Neural progenitor cell (in vitro differentiated cells): ENCODE measurements at regions not wholly inside any gene's neighbourhood (a gene's known extent, or its start where the extent isn't known, plus 50 kb on each side); places are given as distances from the start of the nearest gene placed in this dataset.

Experiments used
- DNase-seq: peaks from one replicate; pipeline ENCODE4 v3.0.0-alpha.2; 2016; ENCODE audit warnings: low spot score
- H2AFZ ChIP-seq: fragments of 200-600 bp; sonication (generic); replicated peaks from 2 replicates; pipeline ENCODE4 v1.6.1; 2016; ENCODE audit warnings: antibody characterized with exemption
- H3F3A ChIP-seq: fragments of 200-600 bp; sonication (generic); 2 replicates; pipeline ENCODE4 v1.6.1; 2016; ENCODE audit warnings: antibody characterized with exemption, low read depth
- H3K27ac ChIP-seq: fragments of 200-600 bp; sonication (generic); 2 replicates; pipeline ENCODE4 v1.5.1; 2016; ENCODE audit warnings: mild to moderate bottlenecking
- H3K27me3 ChIP-seq: fragments of 200-600 bp; sonication (generic); 2 replicates; pipeline ENCODE4 v1.6.1; 2016; ENCODE audit warnings: mild to moderate bottlenecking, moderate library complexity
- H3K36me3 ChIP-seq: fragments of 200-600 bp; sonication (generic); 2 replicates; pipeline ENCODE4 v1.5.1; 2016
- H3K4me1 ChIP-seq: fragments of 200-600 bp; sonication (generic); 2 replicates; pipeline ENCODE4 v1.6.1; 2016; ENCODE audit warnings: mixed run types
- H3K4me2 ChIP-seq: fragments of 200-600 bp; sonication (generic); 2 replicates; pipeline ENCODE4 v1.6.1; 2016
- H3K4me3 ChIP-seq: fragments of 200-600 bp; sonication (generic); 2 replicates; pipeline ENCODE4 v1.5.1; 2016
- H3K79me2 ChIP-seq: fragments of 200-600 bp; sonication (generic); 2 replicates; pipeline ENCODE4 v1.6.1; 2016; ENCODE audit warnings: low read depth
- H3K9ac ChIP-seq: fragments of 200-600 bp; sonication (generic); 2 replicates; pipeline ENCODE4 v1.6.1; 2016
- H3K9me3 ChIP-seq: fragments of 200-600 bp; sonication (generic); 2 replicates; pipeline ENCODE4 v1.5.1; 2016; ENCODE audit warnings: low read depth
- H4K20me1 ChIP-seq: fragments of 200-600 bp; sonication (generic); 2 replicates; pipeline ENCODE4 v1.6.1; 2016; ENCODE audit warnings: low read depth
- H3K27ac Mint-ChIP-seq: 3 replicates; pipeline ENCODE4 v1.8.0; 2021; ENCODE audit warnings: mixed read lengths
- H3K27me3 Mint-ChIP-seq: 2 replicates; pipeline ENCODE4 v1.8.0; 2022; ENCODE audit warnings: low read depth, mild to moderate bottlenecking, inconsistent platforms, moderate library complexity, mixed read lengths; ENCODE audit not compliant: insufficient read depth
- H3K36me3 Mint-ChIP-seq: 3 replicates; pipeline ENCODE4 v1.8.0; 2021; ENCODE audit warnings: mixed read lengths
- H3K4me1 Mint-ChIP-seq: 3 replicates; pipeline ENCODE4 v1.8.0; 2021; ENCODE audit warnings: mixed read lengths
- H3K4me3 Mint-ChIP-seq: 3 replicates; pipeline ENCODE4 v1.8.0; 2021; ENCODE audit warnings: mild to moderate bottlenecking, moderate library complexity, mixed read lengths
- H3K9me3 Mint-ChIP-seq: 3 replicates; pipeline ENCODE4 v1.8.0; 2020; ENCODE audit warnings: mixed read lengths
- CTCF ChIP-seq: fragments of 200-600 bp; sonication (generic); IDR thresholded peaks from 2 replicates; pipeline ENCODE4 v1.5.1; 2017; ENCODE audit warnings: antibody characterized with exemption, mild to moderate bottlenecking
- EZH2 ChIP-seq: fragments of 200-600 bp; sonication (generic); IDR thresholded peaks from 2 replicates; pipeline ENCODE4 v1.6.1; 2017; ENCODE audit warnings: antibody characterized with exemption, mild to moderate bottlenecking, moderate library complexity
- EZH2phosphoT487 ChIP-seq: fragments of 200-600 bp; sonication (generic); IDR thresholded peaks from 2 replicates; pipeline ENCODE4 v1.6.1; 2017; ENCODE audit warnings: antibody characterized with exemption

GRCh38 chr1:162966613-162967012, 102.5 kb upstream of the RGS4 start:
- no peaks in the 10 kb centered on the region for H3K9me3 ChIP-seq
- no peak for DNase-seq
- no peaks in the 10 kb centered on the region for H3K36me3 ChIP-seq
- H3F3A ChIP-seq, result no peaks in the 10 kb centered on the region
- no peak overlapping the region for H3K27ac ChIP-seq
- no peaks in the 10 kb centered on the region for H3K79me2 ChIP-seq
- H3K4me3 Mint-ChIP-seq, result no peak overlapping the region
- H3K27me3 Mint-ChIP-seq, result peaks cover 3% of the 10 kb centered on the region
- no peaks in the 10 kb centered on the region for H3K9me3 Mint-ChIP-seq
- no peaks in the 10 kb centered on the region for H3K4me1 Mint-ChIP-seq
- H3K27me3 ChIP-seq, result no peaks in the 10 kb centered on the region
- H4K20me1 ChIP-seq, result no peaks in the 10 kb centered on the region
- H3K4me3 ChIP-seq, result no peak overlapping the region
- H3K27ac Mint-ChIP-seq, result no peak overlapping the region
- no peak overlapping the region for H3K9ac ChIP-seq
- H3K36me3 Mint-ChIP-seq, result no peaks in the 10 kb centered on the region
- no peaks in the 10 kb centered on the region for H3K4me1 ChIP-seq
- TF ChIP-seq CTCF (no peak), EZH2phosphoT487 (no peak), EZH2 (no peak)
- H2AFZ ChIP-seq, result no peak overlapping the region
- H3K4me2 ChIP-seq, result no peak overlapping the region

DNA sequence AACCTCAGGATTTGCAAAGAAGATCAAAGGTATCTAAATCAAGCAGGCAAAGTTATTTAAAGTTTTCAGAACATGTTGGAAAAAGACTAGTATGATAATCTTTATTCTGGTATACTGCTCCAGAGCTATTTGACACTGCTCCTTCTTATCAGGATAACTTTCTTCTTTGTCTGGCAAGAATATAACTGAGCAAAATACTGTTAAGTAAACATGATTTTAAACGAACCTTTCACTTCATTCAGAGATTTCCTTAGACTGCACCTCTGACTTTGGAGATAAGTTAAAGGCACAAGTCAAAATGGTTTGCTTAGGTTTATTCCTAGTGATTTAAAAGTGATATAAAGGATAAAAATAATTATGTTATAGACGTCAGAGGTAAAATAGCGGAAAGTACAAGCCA, 103.9 kb upstream of the CCDC190 start:
- Histone ChIP-seq H3F3A (no peaks in the 10 kb centered on the region), H3K9ac (no peak overlapping the region), H3K27me3 (no peaks in the 10 kb centered on the region), H3K4me1 (no peaks in the 10 kb centered on the region), H3K9me3 (no peaks in the 10 kb centered on the region), H2AFZ (no peak overlapping the region), H3K4me3 (no peak overlapping the region), H3K79me2 (no peaks in the 10 kb centered on the region), H3K4me2 (no peak overlapping the region), H3K36me3 (no peaks in the 10 kb centered on the region), H4K20me1 (no peaks in the 10 kb centered on the region), H3K27ac (no peak overlapping the region)
- no peak overlapping the region for H3K4me3 Mint-ChIP-seq
- no peaks in the 10 kb centered on the region for H3K9me3 Mint-ChIP-seq
- no peak for DNase-seq
- H3K27ac Mint-ChIP-seq, result no peak overlapping the region
- no peaks in the 10 kb centered on the region for H3K4me1 Mint-ChIP-seq
- no peaks in the 10 kb centered on the region for H3K36me3 Mint-ChIP-seq
- H3K27me3 Mint-ChIP-seq, result peaks cover 3% of the 10 kb centered on the region
- no peak for TF ChIP-seq EZH2
- TF ChIP-seq EZH2phosphoT487, result no peak
- no peak for TF ChIP-seq CTCF

DNA sequence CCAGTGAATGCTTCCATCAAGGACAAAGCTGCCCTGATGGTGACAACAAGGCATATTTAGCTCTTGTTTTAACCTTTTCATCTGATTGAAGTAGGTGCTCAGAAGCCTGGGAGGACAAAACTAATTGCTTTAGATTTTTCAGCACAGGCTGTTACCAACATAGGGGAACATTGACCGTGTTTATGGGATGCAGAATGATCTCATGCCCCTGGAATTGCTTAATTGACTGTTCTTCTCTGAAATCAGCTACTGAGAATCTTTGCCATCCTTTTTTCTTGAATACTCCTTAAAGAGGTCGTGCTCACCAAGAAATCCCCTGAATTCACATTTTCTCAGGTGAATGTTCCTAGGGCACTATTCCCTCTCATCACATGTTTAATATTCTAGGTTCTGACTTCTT, 95.9 kb upstream of the CCDC190 start:
- Histone ChIP-seq H3K4me1 (no peaks in the 10 kb centered on the region), H3K27me3 (no peaks in the 10 kb centered on the region), H3K79me2 (no peaks in the 10 kb centered on the region), H3F3A (no peaks in the 10 kb centered on the region), H3K4me2 (no peak overlapping the region), H3K9me3 (no peaks in the 10 kb centered on the region), H2AFZ (no peak overlapping the region), H3K27ac (no peak overlapping the region), H3K36me3 (no peaks in the 10 kb centered on the region), H3K4me3 (no peak overlapping the region), H3K9ac (no peak overlapping the region), H4K20me1 (no peaks in the 10 kb centered on the region)
- TF ChIP-seq EZH2 (no peak), CTCF (no peak), EZH2phosphoT487 (no peak)
- no peak overlapping the region for H3K27ac Mint-ChIP-seq
- no peak for DNase-seq
- no peaks in the 10 kb centered on the region for H3K9me3 Mint-ChIP-seq
- peaks cover 2% of the 10 kb centered on the region for H3K27me3 Mint-ChIP-seq
- H3K4me1 Mint-ChIP-seq, result no peaks in the 10 kb centered on the region
- no peak overlapping the region for H3K4me3 Mint-ChIP-seq
- no peaks in the 10 kb centered on the region for H3K36me3 Mint-ChIP-seq

DNA sequence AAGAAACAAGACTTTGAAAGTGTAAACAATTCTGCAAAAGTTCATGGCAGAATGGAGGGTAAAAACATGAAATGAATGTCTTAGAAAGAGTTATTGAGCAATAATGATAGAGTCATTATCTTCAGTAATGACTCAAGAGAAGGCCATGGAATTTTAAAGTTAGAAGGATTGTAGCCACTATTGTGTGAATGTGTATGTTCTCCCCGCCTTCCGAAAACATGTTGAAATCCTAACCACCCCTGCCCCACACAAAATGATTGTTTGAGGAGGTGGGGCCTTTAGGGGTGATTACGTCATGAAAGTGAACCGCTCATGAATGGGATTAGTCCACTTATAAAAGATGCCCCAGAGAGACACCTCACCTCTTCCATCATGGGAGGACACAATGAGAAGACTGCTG, 93.8 kb upstream of the CCDC190 start:
- H3F3A ChIP-seq, result no peaks in the 10 kb centered on the region
- H3K4me1 ChIP-seq, result no peaks in the 10 kb centered on the region
- H3K27ac ChIP-seq, result no peak overlapping the region
- no peak for TF ChIP-seq EZH2phosphoT487
- TF ChIP-seq EZH2, result no peak
- no peak for TF ChIP-seq CTCF
- no peak overlapping the region for H3K9ac ChIP-seq
- no peaks in the 10 kb centered on the region for H3K36me3 Mint-ChIP-seq
- H3K9me3 ChIP-seq, result no peaks in the 10 kb centered on the region
- peaks cover 2% of the 10 kb centered on the region for H3K27me3 Mint-ChIP-seq
- H3K27me3 ChIP-seq, result no peaks in the 10 kb centered on the region
- H2AFZ ChIP-seq, result no peak overlapping the region
- no peak overlapping the region for H3K4me3 Mint-ChIP-seq
- no peaks in the 10 kb centered on the region for H3K4me1 Mint-ChIP-seq
- no peaks in the 10 kb centered on the region for H3K79me2 ChIP-seq
- no peak overlapping the region for H3K27ac Mint-ChIP-seq
- DNase-seq, result no peak
- H4K20me1 ChIP-seq, result no peaks in the 10 kb centered on the region
- no peaks in the 10 kb centered on the region for H3K36me3 ChIP-seq
- no peak overlapping the region for H3K4me2 ChIP-seq
- H3K4me3 ChIP-seq, result no peak overlapping the region
- no peaks in the 10 kb centered on the region for H3K9me3 Mint-ChIP-seq
